Tibial artery (tissue), 4 donors: ENCODE measurements at regions not wholly inside any gene's neighbourhood (a gene's known extent, or its start where the extent isn't known, plus 50 kb on each side); places are given as distances from the start of the nearest gene placed in this dataset.
"Not testable (repeated sequence)": the region's sequence is repeated elsewhere in the genome, so short reads cannot be mapped to it uniquely, and the experiment has no call there.

Experiments
- DNase-seq, 2 donors: peaks; one replicate each; pipeline ENCODE4 v3.0.0-alpha.2; 2019
- H3K27ac ChIP-seq, 2 donors: fragments of 200-600 bp; sonication (generic) in 1 of 2; 1 replicate in 1 of 2; 2 replicates in 1 of 2; pipeline ENCODE4 v1.5.1; 2018 to 2019; ENCODE audit warnings: mild to moderate bottlenecking in 1 of 2
- H3K27me3 ChIP-seq, 2 donors: fragments of 200-600 bp; sonication (generic) in 1 of 2; one replicate each; pipeline versions ENCODE4 v1.5.1 to v1.6.0; 2016 to 2019
- H3K36me3 ChIP-seq, 3 donors: fragments of 200-600 bp; sonication (generic) in 2 of 3; one replicate each; pipeline ENCODE4 v1.5.1; 2016 to 2019; ENCODE audit warnings: mild to moderate bottlenecking in 2 of 3
- H3K4me1 ChIP-seq, 4 donors: fragments of 200-600 bp; sonication (generic) in 2 of 4; 1 replicate in 3 of 4; 2 replicates in 1 of 4; pipeline ENCODE4 v1.5.1; 2016 to 2019
- H3K4me3 ChIP-seq, 2 donors: fragments of 200-600 bp; sonication (generic) in 1 of 2; 1 replicate in 1 of 2; 2 replicates in 1 of 2; pipeline ENCODE4 v1.5.1; 2018 to 2019; ENCODE audit warnings: mild to moderate bottlenecking in 2 of 2
- H3K9me3 ChIP-seq, 3 donors: fragments of 200-600 bp; sonication (generic) in 1 of 3; one replicate each; pipeline ENCODE4 v1.5.1; 2016 to 2019
- intact Hi-C: fragments of 100-400 bp; cut with DNase I; formaldehyde crosslinking; loops from one replicate; pipeline ENCODE4 v1.15.0; 2023; ENCODE audit warnings: low total_unique reads
- TF ChIP-seq, protein P1 (sequence below), 2 experiments: fragments of 200-600 bp in 1 of 2; fragments of 450-650 bp in 1 of 2; IDR thresholded peaks; one replicate each; pipeline ENCODE4 v1.5.1; 2017 to 2019; ENCODE audit warnings: antibody characterized with exemption in 2 of 2, mild to moderate bottlenecking in 1 of 2, moderate library complexity in 1 of 2

DNA sequence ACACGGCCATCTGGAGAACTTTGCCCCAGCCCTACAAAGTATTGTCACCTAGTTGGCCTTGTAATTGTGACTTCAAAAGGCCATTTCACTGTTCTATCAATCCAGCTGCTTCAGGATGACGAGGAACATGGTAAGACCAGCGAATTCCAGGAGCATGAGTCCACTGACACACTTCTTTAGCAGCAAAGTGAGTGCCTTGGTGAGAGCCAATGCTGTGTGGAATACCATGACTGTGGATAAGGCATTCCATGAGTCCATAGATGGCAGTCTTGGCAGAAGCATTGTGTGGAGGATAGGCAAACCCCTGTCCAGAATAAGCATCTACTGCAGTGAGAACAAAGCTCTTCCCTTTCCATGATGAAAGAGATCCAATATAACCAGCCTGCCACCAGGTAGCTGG, 1009.1 kb upstream of the USP15 start:
- H3K4me1 ChIP-seq: no peaks in the 10 kb centered on the region
- H3K27me3 ChIP-seq: no peaks in the 10 kb centered on the region
- H3K4me3 ChIP-seq: no peak overlapping the region
- no peaks in the 10 kb centered on the region for H3K36me3 ChIP-seq
- DNase-seq: no peak
- intact Hi-C loops: no loop called here
- TF ChIP-seq, protein P1, sequence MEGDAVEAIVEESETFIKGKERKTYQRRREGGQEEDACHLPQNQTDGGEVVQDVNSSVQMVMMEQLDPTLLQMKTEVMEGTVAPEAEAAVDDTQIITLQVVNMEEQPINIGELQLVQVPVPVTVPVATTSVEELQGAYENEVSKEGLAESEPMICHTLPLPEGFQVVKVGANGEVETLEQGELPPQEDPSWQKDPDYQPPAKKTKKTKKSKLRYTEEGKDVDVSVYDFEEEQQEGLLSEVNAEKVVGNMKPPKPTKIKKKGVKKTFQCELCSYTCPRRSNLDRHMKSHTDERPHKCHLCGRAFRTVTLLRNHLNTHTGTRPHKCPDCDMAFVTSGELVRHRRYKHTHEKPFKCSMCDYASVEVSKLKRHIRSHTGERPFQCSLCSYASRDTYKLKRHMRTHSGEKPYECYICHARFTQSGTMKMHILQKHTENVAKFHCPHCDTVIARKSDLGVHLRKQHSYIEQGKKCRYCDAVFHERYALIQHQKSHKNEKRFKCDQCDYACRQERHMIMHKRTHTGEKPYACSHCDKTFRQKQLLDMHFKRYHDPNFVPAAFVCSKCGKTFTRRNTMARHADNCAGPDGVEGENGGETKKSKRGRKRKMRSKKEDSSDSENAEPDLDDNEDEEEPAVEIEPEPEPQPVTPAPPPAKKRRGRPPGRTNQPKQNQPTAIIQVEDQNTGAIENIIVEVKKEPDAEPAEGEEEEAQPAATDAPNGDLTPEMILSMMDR (IDR thresholded peaks at IDR 0.05): no peak
- H3K27ac ChIP-seq: no peak overlapping the region
- no peaks in the 10 kb centered on the region for H3K9me3 ChIP-seq

DNA sequence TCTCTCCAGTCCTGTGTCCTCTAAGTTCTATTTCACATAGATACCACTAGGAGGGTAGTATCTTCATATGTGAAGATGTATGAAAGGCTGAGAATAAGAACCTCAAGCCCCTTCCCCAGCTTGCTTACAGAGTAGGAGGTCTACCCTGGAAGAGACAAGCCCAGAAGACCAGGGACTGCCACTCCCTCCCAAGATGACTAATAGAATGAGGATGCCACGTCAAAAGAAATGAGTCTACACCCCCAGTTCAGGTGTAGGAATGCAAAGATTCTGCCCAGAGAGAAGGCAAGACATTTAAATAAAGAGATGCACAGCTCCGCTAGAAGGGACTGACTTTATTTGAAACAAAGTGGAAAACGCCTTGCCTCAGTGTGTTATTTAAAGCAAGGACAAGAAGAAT, 1006.0 kb upstream of the USP15 start:
- intact Hi-C loops: no loop called here
- Histone ChIP-seq H3K27ac (no peak overlapping the region), H3K27me3 (no peaks in the 10 kb centered on the region), H3K36me3 (no peaks in the 10 kb centered on the region), H3K4me3 (no peak overlapping the region), H3K4me1 (no peaks in the 10 kb centered on the region), H3K9me3 (no peaks in the 10 kb centered on the region)
- TF ChIP-seq, protein P1 (IDR thresholded peaks at IDR 0.05): no peak
- no peak for DNase-seq

DNA sequence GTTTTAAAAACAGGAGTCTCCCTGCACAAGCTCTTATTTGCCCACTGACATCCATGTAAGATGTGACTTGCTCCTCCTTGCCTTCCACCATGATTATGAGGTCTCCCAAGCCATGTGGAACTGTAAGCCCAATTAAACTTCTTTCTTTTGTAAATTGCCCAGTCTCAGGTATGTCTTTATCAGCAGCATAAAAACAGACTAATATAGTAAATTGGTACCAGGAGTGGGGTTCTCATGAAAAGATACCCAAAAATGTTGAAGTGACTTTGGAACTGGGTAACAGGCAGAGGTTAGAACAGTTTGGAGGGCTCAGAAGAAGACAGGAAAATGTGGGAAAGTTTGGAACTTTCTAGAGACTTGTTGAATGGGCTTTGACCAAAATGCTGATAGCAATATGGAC, 995.9 kb upstream of the USP15 start:
- H3K4me1 ChIP-seq, H3K4me3 ChIP-seq, intact Hi-C loops, DNase-seq, H3K36me3 ChIP-seq, H3K27me3 ChIP-seq, H3K27ac ChIP-seq: not testable (repeated sequence)
- peaks cover 0 to 25% (median 21%) of the 10 kb centered on the region in 3 donors for H3K9me3 ChIP-seq

DNA sequence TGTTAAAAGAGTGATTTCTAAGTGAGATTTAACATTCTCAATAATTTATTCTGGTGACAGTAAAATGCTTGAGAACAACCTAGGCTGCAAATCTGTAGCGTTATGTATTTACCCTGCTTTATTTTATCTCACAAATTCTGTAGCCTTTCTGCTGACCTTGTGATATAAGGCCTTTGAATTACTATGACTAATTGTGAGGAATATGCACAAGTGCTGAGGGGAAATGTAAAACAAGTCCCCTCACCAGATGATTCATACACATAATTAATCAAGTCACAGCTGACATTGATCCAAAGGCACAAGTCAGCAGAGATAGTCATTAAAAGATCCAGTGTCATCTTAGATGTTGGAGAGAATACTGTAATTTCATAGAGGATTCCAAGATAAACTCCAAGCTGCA, 992.7 kb upstream of the USP15 start:
- Histone ChIP-seq H3K36me3 (no peaks in the 10 kb centered on the region), H3K27ac (no peak overlapping the region), H3K9me3 (peaks cover 0 to 25% (median 21%) of the 10 kb centered on the region in 3 donors), H3K4me3 (no peak overlapping the region), H3K4me1 (no peaks in the 10 kb centered on the region), H3K27me3 (no peaks in the 10 kb centered on the region)
- TF ChIP-seq, protein P1 (IDR thresholded peaks at IDR 0.05): no peak
- intact Hi-C loops: no loop called here
- no peak for DNase-seq

DNA sequence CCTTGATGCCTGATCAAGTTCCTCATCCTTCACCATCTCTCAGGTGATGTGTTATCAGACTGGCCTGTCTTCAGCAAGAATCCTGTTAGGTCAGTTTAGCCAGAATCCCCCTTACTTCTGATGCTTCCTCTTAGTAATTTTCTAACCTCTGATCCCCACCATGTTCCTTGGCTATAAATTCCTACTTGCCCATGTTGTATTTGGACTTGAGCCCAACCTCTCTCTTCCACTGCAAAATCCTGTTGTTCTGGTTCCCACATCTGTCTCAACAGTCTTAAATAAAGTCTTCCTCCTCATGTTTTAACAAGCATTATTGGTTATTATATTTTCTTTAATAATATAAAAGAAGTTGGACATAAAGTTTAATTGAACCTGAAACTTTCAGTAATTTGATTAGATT, 987.8 kb upstream of the USP15 start:
- Histone ChIP-seq H3K4me3 (no peak overlapping the region), H3K27ac (no peak overlapping the region), H3K4me1 (no peaks in the 10 kb centered on the region), H3K36me3 (no peaks in the 10 kb centered on the region), H3K9me3 (no peaks in the 10 kb centered on the region), H3K27me3 (no peaks in the 10 kb centered on the region)
- intact Hi-C loops: no loop called here
- TF ChIP-seq, protein P1 (IDR thresholded peaks at IDR 0.05): no peak
- no peak for DNase-seq

DNA sequence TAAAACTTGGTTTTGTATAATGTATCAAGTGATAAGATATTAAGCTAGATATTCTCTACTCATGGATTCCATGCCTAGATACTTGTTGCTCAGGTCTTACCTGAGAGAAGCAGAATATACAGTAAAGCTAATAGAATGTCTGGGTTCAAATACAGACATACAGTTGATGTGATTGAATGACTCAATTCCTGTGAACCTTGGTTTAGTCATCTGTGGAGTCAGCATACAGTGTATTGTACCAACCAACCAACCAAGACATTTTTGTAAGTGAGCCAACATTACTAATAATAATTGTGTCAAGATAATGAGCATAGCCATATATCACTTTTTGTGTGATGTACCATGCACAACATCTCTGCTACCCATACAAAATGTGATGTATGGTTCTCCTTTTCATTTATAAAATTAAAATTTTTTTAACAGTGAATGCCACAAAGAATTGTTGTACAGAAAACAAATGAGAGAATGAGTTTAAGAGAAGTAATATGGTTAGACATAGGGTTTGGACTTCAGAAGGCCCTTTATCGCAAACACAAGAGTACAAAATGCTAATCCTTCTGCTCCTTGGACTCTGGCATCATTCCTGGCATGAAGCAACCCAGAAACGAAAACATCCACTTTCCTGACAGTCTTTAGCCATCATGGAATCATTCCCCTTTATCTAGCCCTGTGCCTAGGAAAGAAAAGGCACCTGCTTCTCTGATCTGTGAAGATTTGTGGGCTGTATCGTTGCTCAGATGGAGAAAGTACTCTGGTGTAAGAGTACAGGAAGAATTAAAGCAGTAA, 977.2 kb upstream of the USP15 start:
- no peak overlapping the region for H3K27ac ChIP-seq
- no peak overlapping the region for H3K4me3 ChIP-seq
- no peaks in the 10 kb centered on the region for H3K36me3 ChIP-seq
- intact Hi-C loops: no loop called here
- H3K27me3 ChIP-seq: no peaks in the 10 kb centered on the region
- no peaks in the 10 kb centered on the region for H3K4me1 ChIP-seq
- TF ChIP-seq, protein P1 (IDR thresholded peaks at IDR 0.05): no peak
- no peak for DNase-seq
- peaks cover 0 to 6% (median 6%) of the 10 kb centered on the region in 3 donors for H3K9me3 ChIP-seq
